Endothelial cell of umbilical vein (primary cell): ENCODE measurements at regions not wholly inside any gene's neighbourhood (a gene's known extent, or its start where the extent isn't known, plus 50 kb on each side); places are given as distances from the start of the nearest gene placed in this dataset.

Source experiments
- BruUV-seq: library from RNA; stranded (reverse); fragments of 400-500 nt; replicated peaks from 2 replicates; lab custom pipeline; 2021; lab: Mats Ljungman, UMichigan
- CTCF ChIA-PET: fragments of 300-600, 350-600 bp; sonication (Branson Sonifier 250); formaldehyde crosslinking; loops from one replicate; lab custom pipeline; 2021; ENCODE audit warnings: antibody characterized with exemption, inconsistent platforms; lab: Charles Lee
- POLR2A ChIA-PET: fragments of 300-600, 350-600 bp; sonication (Branson Sonifier 250); formaldehyde crosslinking; loops from one replicate; lab custom pipeline; 2021; ENCODE audit warnings: antibody characterized with exemption, inconsistent platforms; lab: Charles Lee
- DNase-seq: peaks from one replicate; pipeline ENCODE4 v3.0.0-alpha.2; 2011; ENCODE audit warnings: low read depth, low spot score
- FAIRE-seq: peaks from 2 replicates; lab custom pipeline; 2011; peaks lifted over from hg19 to GRCh38; lab: Jason Lieb, UNC
- H2AFZ ChIP-seq: 2 replicates; pipeline ENCODE4 v1.6.0; 2012; ENCODE audit warnings: low read depth, low read length, control low read depth, inconsistent platforms
- H3K27ac ChIP-seq: 2 replicates; pipeline ENCODE4 v1.5.1; 2011; ENCODE audit warnings: low read depth, mild to moderate bottlenecking, control low read depth, low read length, moderate library complexity; ENCODE audit not compliant: insufficient read depth
- H3K27me3 ChIP-seq, 2 experiments: 2 replicates each; pipeline versions ENCODE4 v1.6.0 to v1.6.1; 2011; ENCODE audit warnings: low read length in 2 of 2, mixed read lengths in 1 of 2; ENCODE audit not compliant: control insufficient read depth in 2 of 2, insufficient read depth in 2 of 2
- H3K36me3 ChIP-seq, 2 experiments: 2 replicates in 1 of 2; 3 replicates in 1 of 2; pipeline ENCODE4 v1.5.1; 2011; ENCODE audit warnings: low read length in 2 of 2, mild to moderate bottlenecking in 1 of 2, moderate library complexity in 1 of 2; ENCODE audit not compliant: control insufficient read depth in 2 of 2, insufficient read depth in 2 of 2; ENCODE audit errors: extremely low read depth in 1 of 2
- H3K4me1 ChIP-seq: 3 replicates; pipeline ENCODE4 v1.5.1; 2011; ENCODE audit warnings: mild to moderate bottlenecking, low read length; ENCODE audit not compliant: control insufficient read depth, insufficient read depth; ENCODE audit errors: extremely low read depth
- H3K4me2 ChIP-seq: 2 replicates; pipeline ENCODE4 v1.6.1; 2011; ENCODE audit warnings: low read length, control low read depth, mixed read lengths; ENCODE audit not compliant: insufficient read depth
- H3K4me3 ChIP-seq, 3 experiments: fragments of 200-600 bp in 1 of 3; sonication (generic), shearing (Covaris generic) in 1 of 3; replicated peaks in 1 of 3; 2 replicates each; pipeline ENCODE4 v1.5.1; 2011 to 2016; ENCODE audit warnings: control low read depth in 3 of 3, low read length in 3 of 3, mild to moderate bottlenecking in 2 of 3, inconsistent platforms in 1 of 3, low read depth in 1 of 3, moderate library complexity in 1 of 3; ENCODE audit not compliant: insufficient read depth in 1 of 3
- H3K79me2 ChIP-seq: 2 replicates; pipeline ENCODE4 v1.6.0; 2012; ENCODE audit warnings: low read length, inconsistent platforms; ENCODE audit not compliant: control insufficient read depth, insufficient read depth
- H3K9ac ChIP-seq: replicated peaks from 2 replicates; pipeline ENCODE3; 2011; ENCODE audit warnings: low read length, control low read depth; ENCODE audit not compliant: insufficient read depth; ENCODE audit errors: extremely low read depth
- H3K9me1 ChIP-seq: replicated peaks from 3 replicates; pipeline ENCODE4 v1.6.0; 2011; ENCODE audit warnings: mild to moderate bottlenecking, low read length; ENCODE audit not compliant: control insufficient read depth, insufficient read depth; ENCODE audit errors: extremely low read depth
- H3K9me3 ChIP-seq: replicated peaks from 2 replicates; pipeline ENCODE4 v1.5.1; 2012; ENCODE audit warnings: low read length, inconsistent platforms; ENCODE audit not compliant: control insufficient read depth, insufficient read depth
- H4K20me1 ChIP-seq: replicated peaks from 2 replicates; pipeline ENCODE3; 2011; ENCODE audit warnings: mild to moderate bottlenecking, low read length; ENCODE audit not compliant: control insufficient read depth, insufficient read depth; ENCODE audit errors: extremely low read depth
- CTCF ChIP-seq, 2 donors: IDR thresholded peaks; 1 replicate in 1 of 2; 2 replicates in 1 of 2; pipeline ENCODE4 v1.5.1; 2011; ENCODE audit warnings: low read length in 2 of 2, mild to moderate bottlenecking in 2 of 2, moderate library complexity in 2 of 2, control low read depth in 1 of 2, inconsistent platforms in 1 of 2, low read depth in 1 of 2; ENCODE audit not compliant: insufficient read depth in 1 of 2; ENCODE audit errors: extremely low read depth in 1 of 2
- EZH2 ChIP-seq: IDR thresholded peaks from 2 replicates; pipeline ENCODE4 v1.6.1; 2012; ENCODE audit warnings: borderline replicate concordance, low read depth, mild to moderate bottlenecking, moderate library complexity, low read length, inconsistent platforms; ENCODE audit not compliant: severe bottlenecking
- FOS ChIP-seq: IDR thresholded peaks from 2 replicates; pipeline ENCODE4 v1.6.1; 2011; ENCODE audit warnings: mild to moderate bottlenecking, low read length, moderate library complexity, borderline replicate concordance; ENCODE audit not compliant: insufficient read depth
- GATA2 ChIP-seq: IDR thresholded peaks from 2 replicates; pipeline ENCODE4 v1.7.0; 2011; ENCODE audit warnings: low read depth, mild to moderate bottlenecking, moderate library complexity, mixed read lengths, low read length; ENCODE audit not compliant: insufficient read length, insufficient read depth
- JUN ChIP-seq: IDR thresholded peaks from 2 replicates; pipeline ENCODE4 v1.6.1; 2011; ENCODE audit warnings: borderline replicate concordance, low read depth; ENCODE audit not compliant: insufficient read length, insufficient read depth
- MAX ChIP-seq: IDR thresholded peaks from 2 replicates; pipeline ENCODE4 v1.6.1; 2011; ENCODE audit not compliant: insufficient read depth, insufficient read length
- MYC ChIP-seq: IDR thresholded peaks from one replicate; pipeline ENCODE4 v1.6.1; 2011; ENCODE audit warnings: mild to moderate bottlenecking, low read depth, low read length
- POLR2A ChIP-seq: IDR thresholded peaks from 2 replicates; pipeline ENCODE4 v1.6.1; 2012; ENCODE audit warnings: low read depth, mild to moderate bottlenecking, control low read depth, low read length
- POLR2AphosphoS5 ChIP-seq: IDR thresholded peaks from 2 replicates; pipeline ENCODE4 v1.6.1; 2012; ENCODE audit warnings: low read depth, mild to moderate bottlenecking, control low read depth, low read length, moderate library complexity; ENCODE audit not compliant: insufficient read depth
- dilution Hi-C: fragments of 300-500 bp; cut with MboI; formaldehyde crosslinking; loops from one replicate; pipeline ENCODE4 v1.15.0; 2019; ENCODE audit warnings: low sequenced_read_pairs; ENCODE audit not compliant: extremely low pct_ligation_motif_present
- intact Hi-C: fragments of 100-400 bp; cut with micrococcal nuclease; formaldehyde crosslinking; loops from one replicate; pipeline ENCODE4 v1.10.0; 2022

- TF ChIP-seq JUN: no peak
- TF ChIP-seq POLR2AphosphoS5: no peak
- TF ChIP-seq POLR2A: no peak
- no peak for TF ChIP-seq FOS
- TF ChIP-seq EZH2: no peak
- no peak for TF ChIP-seq GATA2
- TF ChIP-seq MAX: no peak
- no peak for TF ChIP-seq MYC
- TF ChIP-seq CTCF (IDR thresholded peaks at IDR 0.05; ENCODE audit: extremely low read depth in 1 of 2, insufficient read depth in 1 of 2, low read depth in 1 of 2, low read length in 2 of 2): no peak
- FAIRE-seq (no peak), DNase-seq (no peak)
- H3K9me3 ChIP-seq: no peaks in the 10 kb centered on the region
- intact Hi-C loops (no loop called here), dilution Hi-C loops (no loop called here)
- H4K20me1 ChIP-seq: no peaks in the 10 kb centered on the region
- BruUV-seq: no TSS peak
- H3K79me2 ChIP-seq: no peaks in the 10 kb centered on the region
- H3K27ac ChIP-seq: no peak overlapping the region
- H3K4me2 ChIP-seq: no peak overlapping the region
- H3K4me3 ChIP-seq: no peak overlapping the region
- H3K4me1 ChIP-seq: no peaks in the 10 kb centered on the region
- H3K9me1 ChIP-seq: no peaks in the 10 kb centered on the region
- no peaks in the 10 kb centered on the region for H3K36me3 ChIP-seq
- CTCF ChIA-PET: no interaction called here
- H3K9ac ChIP-seq: no peak overlapping the region
- H3K27me3 ChIP-seq: peaks cover 0 to 5% of the 10 kb centered on the region in 2 experiments
- POLR2A ChIA-PET: no interaction called here
- no peak overlapping the region for H2AFZ ChIP-seq
Observed at GRCh38 chrX:20499763-20500162, 233.1 kb upstream of the RPS6KA3 start.
